ENCODE measurements at regions not wholly inside any gene's neighbourhood (a gene's known extent, or its start where the extent isn't known, plus 50 kb on each side); places are given as distances from the start of the nearest gene placed in this dataset.

- Histone ChIP-seq H3K4me3 (replicated peaks in 1 of 3; ENCODE audit: low read depth in 2 of 3, low read length in 3 of 3) (no peak overlapping the region), H2AFZ (ENCODE audit: insufficient read depth, low read depth, low read length, poor library complexity, severe bottlenecking) (no peak overlapping the region), H3K36me3 (replicated peaks in 1 of 2; ENCODE audit: control insufficient read depth in 1 of 2, insufficient read depth in 2 of 2, low read length in 2 of 2) (no peaks in the 10 kb centered on the region), H3K27ac (ENCODE audit: low read depth in 1 of 2, low read length in 2 of 2) (no peak overlapping the region), H3K27me3 (ENCODE audit: control insufficient read depth in 2 of 2, insufficient read depth in 2 of 2, low read length in 2 of 2) (no peaks in the 10 kb centered on the region), H3K9me3 (replicated peaks in 1 of 2; ENCODE audit: control insufficient read depth in 1 of 2, insufficient read depth in 1 of 2, low read length in 2 of 2) (no peaks in the 10 kb centered on the region), H3K79me2 (ENCODE audit: insufficient read depth, low read length) (no peaks in the 10 kb centered on the region), H3K4me1 (ENCODE audit: control insufficient read depth in 1 of 2, insufficient read depth in 2 of 2, low read length in 2 of 2) (no peaks in the 10 kb centered on the region), H3K4me2 (replicated peaks; ENCODE audit: extremely low read depth, low read length, poor library complexity, severe bottlenecking) (no peak overlapping the region), H4K20me1 (ENCODE audit: insufficient read depth, low read length) (no peaks in the 10 kb centered on the region), H3K9ac (ENCODE audit: insufficient read depth, low read length, poor library complexity, severe bottlenecking) (no peak overlapping the region)
- no peak overlapping the region for H3K4me3 Mint-ChIP-seq
- no peak for DNase-seq
- intact Hi-C loops (cut with micrococcal nuclease), result no loop called here
- no peaks in the 10 kb centered on the region for H3K4me1 Mint-ChIP-seq
- H3K36me3 Mint-ChIP-seq, result no peaks in the 10 kb centered on the region
- peaks cover 0 to 2% (median 0%) of the 10 kb centered on the region in 7 donors for H3K9me3 Mint-ChIP-seq
- 82% methylated on average over 2 of the region's 4 CpGs for WGBS (ENCODE audit: insufficient coverage)
- H3K27ac Mint-ChIP-seq, result no peak overlapping the region
- TF ChIP-seq CTCF (IDR thresholded peaks at IDR 0.05), result no peak
- peaks cover 7 to 12% (median 9%) of the 10 kb centered on the region in 3 donors for H3K27me3 Mint-ChIP-seq (ENCODE audit: low read depth in 3 of 3)
Observed at GRCh38 chr11:119993722-119994121, 144.2 kb downstream of the TRIM29 start.

GRCh38 chr11:119992171-119993051 is 145.5 kb downstream of the TRIM29 start:
- H3K4me1 ChIP-seq (ENCODE audit: control insufficient read depth in 1 of 2, insufficient read depth in 2 of 2, low read length in 2 of 2), result no peaks in the 10 kb centered on the region
- no peak for DNase-seq
- H3K9ac ChIP-seq (ENCODE audit: insufficient read depth, low read length, poor library complexity, severe bottlenecking), result no peak overlapping the region
- H3K4me3 ChIP-seq (replicated peaks in 1 of 3; ENCODE audit: low read depth in 2 of 3, low read length in 3 of 3), result no peak overlapping the region
- H3K79me2 ChIP-seq (ENCODE audit: insufficient read depth, low read length), result no peaks in the 10 kb centered on the region
- no peak overlapping the region for H2AFZ ChIP-seq (ENCODE audit: insufficient read depth, low read depth, low read length, poor library complexity, severe bottlenecking)
- no peaks in the 10 kb centered on the region for H4K20me1 ChIP-seq (ENCODE audit: insufficient read depth, low read length)
- H3K4me3 Mint-ChIP-seq, result no peak overlapping the region
- TF ChIP-seq CTCF (IDR thresholded peaks at IDR 0.05), result no peak
- H3K27ac Mint-ChIP-seq, result peak overlapping the region in 1 of 7 donors; percentile 33
- peaks cover 0 to 2% (median 0%) of the 10 kb centered on the region in 7 donors for H3K9me3 Mint-ChIP-seq
- H3K36me3 Mint-ChIP-seq, result no peaks in the 10 kb centered on the region
- no peaks in the 10 kb centered on the region for H3K4me1 Mint-ChIP-seq
- H3K27me3 ChIP-seq (ENCODE audit: control insufficient read depth in 2 of 2, insufficient read depth in 2 of 2, low read length in 2 of 2), result peaks cover 0 to 3% of the 10 kb centered on the region in 2 donors
- 92% methylated on average over 23 of the region's 23 CpGs for WGBS (ENCODE audit: insufficient coverage)
- H3K27me3 Mint-ChIP-seq (ENCODE audit: low read depth in 3 of 3), result peaks cover 9 to 14% (median 11%) of the 10 kb centered on the region in 3 donors
- no peak overlapping the region for H3K4me2 ChIP-seq (replicated peaks; ENCODE audit: extremely low read depth, low read length, poor library complexity, severe bottlenecking)
- H3K27ac ChIP-seq (ENCODE audit: low read depth in 1 of 2, low read length in 2 of 2), result no peak overlapping the region
- no peaks in the 10 kb centered on the region for H3K36me3 ChIP-seq (replicated peaks in 1 of 2; ENCODE audit: control insufficient read depth in 1 of 2, insufficient read depth in 2 of 2, low read length in 2 of 2)
- intact Hi-C loops (cut with micrococcal nuclease), result no loop called here
- no peaks in the 10 kb centered on the region for H3K9me3 ChIP-seq (replicated peaks in 1 of 2; ENCODE audit: control insufficient read depth in 1 of 2, insufficient read depth in 1 of 2, low read length in 2 of 2)
